Stimulated activated effector memory CD8-positive, alpha-beta T cell treated with anti-CD3 and anti-CD28 coated beads, Interleukin-12 subunit alpha, Interleukin-12 subunit beta, amount 100 ng/mL, for 72 hours (primary cell): ENCODE measurements at regions not wholly inside any gene's neighbourhood (a gene's known extent, or its start where the extent isn't known, plus 50 kb on each side); places are given as distances from the start of the nearest gene placed in this dataset.
"Not testable (repeated sequence)": the region's sequence is repeated elsewhere in the genome, so short reads cannot be mapped to it uniquely, and the experiment has no call there.

Experiments used
- ATAC-seq: fragments of 150-1000 bp; cut with Tn5 transposase; 2 replicates; pipeline ENCODE4 v1.10.0; 2021
- DNase-seq, 2 donors: peaks; one replicate each; pipeline ENCODE4 v3.0.0; 2021 to 2022; ENCODE audit warnings: low spot score in 2 of 2
- H3K27ac Mint-ChIP-seq: one replicate; pipeline ENCODE4 v1.8.0; 2022; ENCODE audit warnings: mild to moderate bottlenecking, mixed read lengths
- H3K36me3 Mint-ChIP-seq: one replicate; pipeline ENCODE4 v1.8.0; 2022; ENCODE audit warnings: mild to moderate bottlenecking, mixed read lengths
- H3K4me1 Mint-ChIP-seq: one replicate; pipeline ENCODE4 v1.8.0; 2022; ENCODE audit warnings: mixed read lengths
- H3K4me3 Mint-ChIP-seq: one replicate; pipeline ENCODE4 v1.8.0; 2022; ENCODE audit warnings: mild to moderate bottlenecking, mixed read lengths
- H3K9me3 Mint-ChIP-seq: one replicate; pipeline ENCODE4 v1.8.0; 2022; ENCODE audit warnings: mixed read lengths

- DNase-seq (no peak), ATAC-seq (no peak)
- no peak overlapping the region for H3K27ac Mint-ChIP-seq
- H3K9me3 Mint-ChIP-seq: no peaks in the 10 kb centered on the region
- no peaks in the 10 kb centered on the region for H3K36me3 Mint-ChIP-seq
- H3K4me1 Mint-ChIP-seq: no peaks in the 10 kb centered on the region
- no peak overlapping the region for H3K4me3 Mint-ChIP-seq
Measured at GRCh38 chr2:236991874-236992273, 93.8 kb upstream of the COPS8 start.

- Mint-ChIP-seq H3K36me3 (no peaks in the 10 kb centered on the region), H3K4me3 (no peak overlapping the region), H3K27ac (no peak overlapping the region), H3K4me1 (no peaks in the 10 kb centered on the region), H3K9me3 (no peaks in the 10 kb centered on the region)
- ATAC-seq: no peak
- DNase-seq: no peak
Measured at GRCh38 chr2:236993286-236993685, 92.4 kb upstream of the COPS8 start.

- no peaks in the 10 kb centered on the region for H3K4me1 Mint-ChIP-seq
- ATAC-seq (no peak), DNase-seq (no peak)
- H3K9me3 Mint-ChIP-seq: no peaks in the 10 kb centered on the region
- H3K4me3 Mint-ChIP-seq: no peak overlapping the region
- no peak overlapping the region for H3K27ac Mint-ChIP-seq
- H3K36me3 Mint-ChIP-seq: no peaks in the 10 kb centered on the region
Measured at GRCh38 chr2:236994361-236994760, 91.3 kb upstream of the COPS8 start.

- Mint-ChIP-seq H3K4me1 (no peaks in the 10 kb centered on the region), H3K27ac (no peak overlapping the region), H3K36me3 (no peaks in the 10 kb centered on the region), H3K4me3 (no peak overlapping the region), H3K9me3 (no peaks in the 10 kb centered on the region)
- no peak for DNase-seq
- no peak for ATAC-seq
Measured at GRCh38 chr2:236997069-236997715, 88.5 kb upstream of the COPS8 start.

- Mint-ChIP-seq H3K9me3 (no peaks in the 10 kb centered on the region), H3K36me3 (no peaks in the 10 kb centered on the region), H3K4me1 (no peaks in the 10 kb centered on the region), H3K4me3 (no peak overlapping the region), H3K27ac (no peak overlapping the region)
- DNase-seq (no peak), ATAC-seq (no peak)
Measured at GRCh38 chr2:236998236-236998635, 87.5 kb upstream of the COPS8 start.

- DNase-seq: no peak
- H3K4me3 Mint-ChIP-seq: no peak overlapping the region
- no peaks in the 10 kb centered on the region for H3K36me3 Mint-ChIP-seq
- H3K27ac Mint-ChIP-seq: no peak overlapping the region
- ATAC-seq: no peak
- H3K4me1 Mint-ChIP-seq: no peaks in the 10 kb centered on the region
- no peaks in the 10 kb centered on the region for H3K9me3 Mint-ChIP-seq
Measured at GRCh38 chr2:236998758-236999157, 86.9 kb upstream of the COPS8 start.

- Mint-ChIP-seq H3K9me3 (no peaks in the 10 kb centered on the region), H3K4me1 (no peaks in the 10 kb centered on the region), H3K4me3 (no peak overlapping the region), H3K27ac (no peak overlapping the region), H3K36me3 (no peaks in the 10 kb centered on the region)
- DNase-seq: no peak
- ATAC-seq: no peak
Measured at GRCh38 chr2:237000481-237000880, 85.2 kb upstream of the COPS8 start.

- not testable (repeated sequence) for H3K36me3 Mint-ChIP-seq, ATAC-seq, H3K4me1 Mint-ChIP-seq, H3K9me3 Mint-ChIP-seq, H3K4me3 Mint-ChIP-seq, DNase-seq, H3K27ac Mint-ChIP-seq
Measured at GRCh38 chr2:237005341-237005740, 80.3 kb upstream of the COPS8 start.

GRCh38 chr2:237011206-237011795 is 74.4 kb upstream of the COPS8 start:
- no peaks in the 10 kb centered on the region for H3K4me1 Mint-ChIP-seq
- DNase-seq (no peak), ATAC-seq (no peak)
- no peak overlapping the region for H3K4me3 Mint-ChIP-seq
- H3K9me3 Mint-ChIP-seq: no peaks in the 10 kb centered on the region
- H3K27ac Mint-ChIP-seq: no peak overlapping the region
- no peaks in the 10 kb centered on the region for H3K36me3 Mint-ChIP-seq

GRCh38 chr2:237012004-237012403 is 73.7 kb upstream of the COPS8 start:
- DNase-seq (no peak), ATAC-seq (no peak)
- H3K36me3 Mint-ChIP-seq: no peaks in the 10 kb centered on the region
- no peaks in the 10 kb centered on the region for H3K4me1 Mint-ChIP-seq
- no peak overlapping the region for H3K27ac Mint-ChIP-seq
- no peak overlapping the region for H3K4me3 Mint-ChIP-seq
- H3K9me3 Mint-ChIP-seq: no peaks in the 10 kb centered on the region

GRCh38 chr2:237012577-237013267 is 73.0 kb upstream of the COPS8 start:
- ATAC-seq: no peak

GRCh38 chr2:237016121-237016915 is 69.4 kb upstream of the COPS8 start:
- no peaks in the 10 kb centered on the region for H3K36me3 Mint-ChIP-seq
- H3K9me3 Mint-ChIP-seq: no peaks in the 10 kb centered on the region
- ATAC-seq: no peak
- no peak overlapping the region for H3K4me3 Mint-ChIP-seq
- no peak overlapping the region for H3K27ac Mint-ChIP-seq
- DNase-seq: no peak
- no peaks in the 10 kb centered on the region for H3K4me1 Mint-ChIP-seq

More at GRCh38 chr2:237012577-237013267, 73.0 kb upstream of the COPS8 start:
- Mint-ChIP-seq H3K9me3 (no peaks in the 10 kb centered on the region), H3K36me3 (no peaks in the 10 kb centered on the region), H3K27ac (no peak overlapping the region), H3K4me3 (no peak overlapping the region), H3K4me1 (no peaks in the 10 kb centered on the region)
- no peak for DNase-seq

- Mint-ChIP-seq H3K9me3 (no peaks in the 10 kb centered on the region), H3K4me3 (no peak overlapping the region), H3K36me3 (no peaks in the 10 kb centered on the region), H3K27ac (no peak overlapping the region), H3K4me1 (no peaks in the 10 kb centered on the region)
- no peak for ATAC-seq
- DNase-seq: no peak
Measured at GRCh38 chr2:237020090-237020489, 65.6 kb upstream of the COPS8 start.

- Mint-ChIP-seq H3K4me3 (no peak overlapping the region), H3K9me3 (no peaks in the 10 kb centered on the region), H3K4me1 (no peaks in the 10 kb centered on the region), H3K27ac (no peak overlapping the region), H3K36me3 (no peaks in the 10 kb centered on the region)
- ATAC-seq: no peak
- DNase-seq: no peak
Measured at GRCh38 chr2:237022533-237022932, 63.2 kb upstream of the COPS8 start.

- DNase-seq (no peak), ATAC-seq (no peak)
- Mint-ChIP-seq H3K4me1 (no peaks in the 10 kb centered on the region), H3K4me3 (no peak overlapping the region), H3K9me3 (no peaks in the 10 kb centered on the region), H3K27ac (no peak overlapping the region), H3K36me3 (no peaks in the 10 kb centered on the region)
Measured at GRCh38 chr2:237024255-237024654, 61.4 kb upstream of the COPS8 start.
